HCT116 (cell line): ENCODE measurements at regions not wholly inside any gene's neighbourhood (a gene's known extent, or its start where the extent isn't known, plus 50 kb on each side); places are given as distances from the start of the nearest gene placed in this dataset.

Source experiments
- ATAC-seq: fragments of 200-7000 bp; cut with Tn5 transposase; 2 replicates; pipeline ENCODE4 v1.9.1; 2020; ENCODE audit warnings: mild to moderate bottlenecking, moderate library complexity
- BruUV-seq: library from RNA; stranded (reverse); fragments of 400-500 nt; replicated peaks from 2 replicates; lab custom pipeline; 2021; lab: Mats Ljungman, UMichigan
- CTCF ChIA-PET: fragments of 300-600 bp; sonication (Branson Sonifier 250); formaldehyde crosslinking; loops from one replicate; lab custom pipeline; 2021; ENCODE audit warnings: antibody characterized with exemption; lab: Charles Lee
- POLR2A ChIA-PET: fragments of 300-600, 350-600 bp; sonication (Branson Sonifier 250); formaldehyde crosslinking; loops from one replicate; lab custom pipeline; 2021; ENCODE audit warnings: antibody characterized with exemption; lab: Charles Lee
- RAD21 ChIA-PET, 2 experiments: fragments of 300-600 bp; sonication (Branson Sonifier 250); formaldehyde crosslinking; loops; one replicate each; lab custom pipeline; 2023; ENCODE audit warnings: low total read pairs in 2 of 2; ENCODE audit not compliant: uncharacterized antibody in 2 of 2, unreplicated experiment in 2 of 2, low non-redundant PET in 1 of 2; lab: Charles Lee
- DNase-seq: peaks from one replicate; pipeline ENCODE4 v3.0.0-alpha.2; 2010; ENCODE audit warnings: low read depth, low spot score
- H2AFZ ChIP-seq: fragments of 200-600 bp; shearing (Covaris generic), sonication (generic); 2 replicates; pipeline ENCODE4 v1.6.1; 2017; ENCODE audit warnings: low read depth, mixed run types, mixed read lengths, antibody characterized with exemption, low read length; ENCODE audit not compliant: poor library complexity, severe bottlenecking
- H3K27ac ChIP-seq: 2 replicates; pipeline ENCODE4 v1.5.1; 2012; ENCODE audit warnings: low read depth, low read length
- H3K27me3 ChIP-seq: fragments of 200-600 bp; sonication (generic); 2 replicates; pipeline ENCODE4 v1.6.1; 2016; ENCODE audit warnings: mixed run types, low read length, mixed read lengths; ENCODE audit not compliant: insufficient read depth
- H3K36me3 ChIP-seq, 2 experiments: fragments of 200-500 bp in 1 of 2; fragments of 200-600 bp in 1 of 2; sonication (Bioruptor generic) in 1 of 2; sonication (generic) in 1 of 2; 2 replicates each; pipeline versions ENCODE4 v1.5.1 to v1.6.1; 2014 to 2016; ENCODE audit warnings: low read length in 2 of 2, inconsistent platforms in 1 of 2, mixed read lengths in 1 of 2, mixed run types in 1 of 2; ENCODE audit not compliant: insufficient read depth in 2 of 2, control insufficient read depth in 1 of 2
- H3K4me1 ChIP-seq, 2 experiments: fragments of 200-600 bp in 1 of 2; sonication (generic) in 1 of 2; 2 replicates each; pipeline versions ENCODE4 v1.5.1 to v1.6.1; 2012 to 2017; ENCODE audit warnings: low read length in 2 of 2, inconsistent platforms in 1 of 2, mild to moderate bottlenecking in 1 of 2, mixed read lengths in 1 of 2, mixed run types in 1 of 2, moderate library complexity in 1 of 2; ENCODE audit not compliant: insufficient read depth in 2 of 2, control insufficient read depth in 1 of 2
- H3K4me2 ChIP-seq: fragments of 200-600 bp; sonication (generic); 2 replicates; pipeline ENCODE4 v1.6.1; 2017; ENCODE audit warnings: mixed run types, low read length, mixed read lengths
- H3K4me3 ChIP-seq, 2 experiments: fragments of 200-600 bp in 1 of 2; sonication (generic) in 1 of 2; replicated peaks in 1 of 2; 2 replicates each; pipeline ENCODE4 v1.5.1; 2011 to 2016; ENCODE audit warnings: low read length in 2 of 2, control low read depth in 1 of 2, low read depth in 1 of 2, mild to moderate bottlenecking in 1 of 2, mixed read lengths in 1 of 2, mixed run types in 1 of 2
- H3K79me2 ChIP-seq: fragments of 200-600 bp; sonication (generic); 2 replicates; pipeline ENCODE4 v1.6.1; 2017; ENCODE audit warnings: mild to moderate bottlenecking, mixed run types, low read length, moderate library complexity, mixed read lengths; ENCODE audit not compliant: insufficient read depth
- H3K9ac ChIP-seq: fragments of 200-600 bp; sonication (generic); 2 replicates; pipeline ENCODE4 v1.6.1; 2016; ENCODE audit warnings: low read length, mixed read lengths
- H3K9me2 ChIP-seq: fragments of 200-600 bp; sonication (generic), shearing (Covaris generic); 2 replicates; pipeline ENCODE4 v1.6.1; 2017; ENCODE audit warnings: mixed run types, mild to moderate bottlenecking, moderate library complexity; ENCODE audit not compliant: insufficient read depth
- H3K9me3 ChIP-seq, 2 experiments: fragments of 200-500 bp in 1 of 2; fragments of 200-600 bp in 1 of 2; sonication (Bioruptor generic) in 1 of 2; sonication (generic) in 1 of 2; 2 replicates each; pipeline ENCODE4 v1.6.1; 2014 to 2017; ENCODE audit warnings: low read length in 2 of 2, mixed read lengths in 2 of 2, inconsistent platforms in 1 of 2, low read depth in 1 of 2, mild to moderate bottlenecking in 1 of 2, mixed run types in 1 of 2, moderate library complexity in 1 of 2; ENCODE audit not compliant: control insufficient read depth in 1 of 2, insufficient read depth in 1 of 2
- H4K20me1 ChIP-seq: fragments of 200-600 bp; sonication (generic), shearing (Covaris generic); 2 replicates; pipeline ENCODE4 v1.6.1; 2017; ENCODE audit warnings: mixed run types, mild to moderate bottlenecking, moderate library complexity; ENCODE audit not compliant: insufficient read depth
- CBX3 ChIP-seq: IDR thresholded peaks from 2 replicates; pipeline ENCODE4 v1.6.1; 2012; ENCODE audit warnings: low read depth
- CEBPB ChIP-seq: IDR thresholded peaks from 2 replicates; pipeline ENCODE4 v1.6.1; 2012; ENCODE audit warnings: low read depth
- ELF1 ChIP-seq: IDR thresholded peaks from 2 replicates; pipeline ENCODE4 v1.6.1; 2012; ENCODE audit warnings: low read depth, borderline replicate concordance
- EZH2 ChIP-seq: fragments of 200-600 bp; sonication (generic); IDR thresholded peaks from 2 replicates; pipeline ENCODE4 v1.6.1; 2017; ENCODE audit warnings: antibody characterized with exemption, mixed run types
- FOSL1 ChIP-seq: IDR thresholded peaks from 2 replicates; pipeline ENCODE4 v1.6.1; 2012; ENCODE audit warnings: low read depth
- MAX ChIP-seq: IDR thresholded peaks from 2 replicates; pipeline ENCODE4 v1.6.1; 2012
- POLR2A ChIP-seq: IDR thresholded peaks from 2 replicates; pipeline ENCODE4 v1.7.0; 2011; ENCODE audit warnings: borderline replicate concordance; ENCODE audit not compliant: insufficient read depth, insufficient read length; ENCODE audit errors: extremely low read depth
- POLR2AphosphoS5 ChIP-seq: IDR thresholded peaks from 2 replicates; pipeline ENCODE4 v1.6.1; 2011; ENCODE audit warnings: mild to moderate bottlenecking, low read depth, low read length, moderate library complexity
- RAD21 ChIP-seq: IDR thresholded peaks from 2 replicates; pipeline ENCODE4 v1.6.1; 2012; ENCODE audit warnings: low read depth, mild to moderate bottlenecking
- REST ChIP-seq: IDR thresholded peaks from 2 replicates; pipeline ENCODE4 v1.6.1; 2012; ENCODE audit warnings: low read depth
- SIN3A ChIP-seq: IDR thresholded peaks from 2 replicates; pipeline ENCODE4 v1.6.1; 2012; ENCODE audit warnings: low read depth
- SP1 ChIP-seq: IDR thresholded peaks from 2 replicates; pipeline ENCODE4 v1.6.1; 2012; ENCODE audit warnings: low read depth
- SRF ChIP-seq: IDR thresholded peaks from 2 replicates; pipeline ENCODE4 v1.6.1; 2012; ENCODE audit warnings: low read depth
- YY1 ChIP-seq: IDR thresholded peaks from 2 replicates; pipeline ENCODE4 v1.6.1; 2011; ENCODE audit warnings: low read length, low read depth, moderate library complexity, mild to moderate bottlenecking; ENCODE audit not compliant: insufficient replicate concordance; ENCODE audit errors: extremely low read depth
- ZBTB33 ChIP-seq: IDR thresholded peaks from 2 replicates; pipeline ENCODE4 v1.6.1; 2011; ENCODE audit warnings: mild to moderate bottlenecking, low read length, moderate library complexity; ENCODE audit not compliant: insufficient replicate concordance; ENCODE audit errors: extremely low read depth
- ZNF274 ChIP-seq: fragments of 200-500 bp; sonication (Bioruptor generic); IDR thresholded peaks from 2 replicates; pipeline ENCODE4 v1.6.1; 2014; ENCODE audit warnings: mild to moderate bottlenecking, low read depth, low read length, inconsistent platforms
- intact Hi-C: fragments of 100-400 bp; cut with micrococcal nuclease; formaldehyde crosslinking; loops from 2 replicates; pipeline ENCODE4 v1.10.0; 2022

GRCh38 chr10:84899268-84899667 is 570.9 kb downstream of the CCSER2 start:
- Histone ChIP-seq H2AFZ (no peak overlapping the region), H3K4me1 (no peaks in the 10 kb centered on the region), H3K9me3 (no peaks in the 10 kb centered on the region), H3K4me3 (no peak overlapping the region), H3K9me2 (no peaks in the 10 kb centered on the region), H3K4me2 (no peak overlapping the region), H3K27me3 (peaks cover 6% of the 10 kb centered on the region), H3K27ac (no peak overlapping the region), H3K79me2 (no peaks in the 10 kb centered on the region), H3K9ac (no peak overlapping the region), H4K20me1 (no peaks in the 10 kb centered on the region), H3K36me3 (no peaks in the 10 kb centered on the region)
- POLR2A ChIA-PET: no interaction called here
- BruUV-seq: no TSS peak
- DNase-seq (no peak), ATAC-seq (no peak)
- RAD21 ChIA-PET: no interaction called here
- CTCF ChIA-PET: no interaction called here
- TF ChIP-seq CBX3 (no peak), SIN3A (no peak), ZBTB33 (no peak), CEBPB (no peak), YY1 (no peak), ZNF274 (no peak), EZH2 (no peak), ELF1 (no peak), SRF (no peak), REST (no peak), SP1 (no peak), RAD21 (no peak), FOSL1 (no peak), POLR2AphosphoS5 (no peak), POLR2A (no peak), MAX (no peak)
- intact Hi-C loops: no loop called here
